ENCODE measurements at regions not wholly inside any gene's neighbourhood (a gene's known extent, or its start where the extent isn't known, plus 50 kb on each side); places are given as distances from the start of the nearest gene placed in this dataset.

- H3K9me3 ChIP-seq (ENCODE audit: low read depth, low read length, poor library complexity, severe bottlenecking) = no peaks in the 10 kb centered on the region
- no peaks in the 10 kb centered on the region for H3K4me1 ChIP-seq (ENCODE audit: insufficient read depth, low read length, poor library complexity, severe bottlenecking)
- no peaks in the 10 kb centered on the region for H3K36me3 ChIP-seq (ENCODE audit: insufficient read depth, low read length, poor library complexity, severe bottlenecking)
- no peak for DNase-seq (ENCODE audit: low spot score)
- H3K4me3 ChIP-seq (ENCODE audit: low read depth, low read length, poor library complexity, severe bottlenecking) = no peak overlapping the region
- intact Hi-C loops (cut with micrococcal nuclease; ENCODE audit: unreplicated experiment) = no loop called here
- H3K27me3 ChIP-seq (replicated peaks; ENCODE audit: insufficient read depth, low read depth, low read length, poor library complexity) = no peaks in the 10 kb centered on the region
- BruUV-seq (replicated peaks) = no TSS peak
- CTCF ChIA-PET = interaction anchor here (0.6 kb wide), 1 partner anchor 357 kb away, joined by 3 read pairs; no protein-coding TSS in a partner anchor
- POLR2A ChIA-PET (ENCODE audit: low non-redundant PET) = no interaction called here
- H3K27ac ChIP-seq (ENCODE audit: low read depth, low read length, poor library complexity, severe bottlenecking) = no peak overlapping the region
- TF ChIP-seq EZH2 (IDR thresholded peaks at IDR 0.05; ENCODE audit: borderline replicate concordance, low read depth, low read length, poor library complexity, severe bottlenecking) = no peak
- TF ChIP-seq, protein P1, sequence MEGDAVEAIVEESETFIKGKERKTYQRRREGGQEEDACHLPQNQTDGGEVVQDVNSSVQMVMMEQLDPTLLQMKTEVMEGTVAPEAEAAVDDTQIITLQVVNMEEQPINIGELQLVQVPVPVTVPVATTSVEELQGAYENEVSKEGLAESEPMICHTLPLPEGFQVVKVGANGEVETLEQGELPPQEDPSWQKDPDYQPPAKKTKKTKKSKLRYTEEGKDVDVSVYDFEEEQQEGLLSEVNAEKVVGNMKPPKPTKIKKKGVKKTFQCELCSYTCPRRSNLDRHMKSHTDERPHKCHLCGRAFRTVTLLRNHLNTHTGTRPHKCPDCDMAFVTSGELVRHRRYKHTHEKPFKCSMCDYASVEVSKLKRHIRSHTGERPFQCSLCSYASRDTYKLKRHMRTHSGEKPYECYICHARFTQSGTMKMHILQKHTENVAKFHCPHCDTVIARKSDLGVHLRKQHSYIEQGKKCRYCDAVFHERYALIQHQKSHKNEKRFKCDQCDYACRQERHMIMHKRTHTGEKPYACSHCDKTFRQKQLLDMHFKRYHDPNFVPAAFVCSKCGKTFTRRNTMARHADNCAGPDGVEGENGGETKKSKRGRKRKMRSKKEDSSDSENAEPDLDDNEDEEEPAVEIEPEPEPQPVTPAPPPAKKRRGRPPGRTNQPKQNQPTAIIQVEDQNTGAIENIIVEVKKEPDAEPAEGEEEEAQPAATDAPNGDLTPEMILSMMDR (conservative IDR thresholded peaks at IDR 0.05; ENCODE audit: low read depth, low read length) = no peak
Observed at GRCh38 chr2:71782323-71782722, 329.0 kb downstream of the DYSF start.

DNA sequence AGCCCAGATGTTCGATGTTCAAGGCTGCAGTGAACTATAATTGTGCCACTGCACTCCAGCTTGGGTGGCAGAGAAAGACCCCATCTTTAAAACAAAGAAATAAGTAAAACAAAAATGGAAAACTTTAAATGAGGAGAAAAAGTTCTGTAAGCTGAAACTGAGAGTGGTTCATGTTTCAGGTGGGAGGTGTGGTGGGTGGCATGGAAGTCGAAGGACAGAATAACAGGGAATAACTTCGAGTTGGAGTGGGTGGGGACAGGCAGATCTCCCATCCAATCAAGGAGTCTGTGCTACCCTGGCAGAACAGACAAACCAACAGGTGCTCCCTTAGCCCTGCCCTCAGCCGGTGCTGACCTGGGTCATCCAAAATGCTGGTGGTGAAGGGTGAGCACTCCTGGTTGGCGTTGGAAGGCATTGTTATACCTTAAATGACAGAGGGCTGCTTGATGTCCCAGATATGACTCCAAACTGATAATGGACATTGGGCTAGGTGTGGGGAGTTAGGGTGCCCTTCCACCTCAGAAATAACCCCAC, 328.4 kb downstream of the DYSF start:
- no peaks in the 10 kb centered on the region for H3K27me3 ChIP-seq (replicated peaks; ENCODE audit: insufficient read depth, low read depth, low read length, poor library complexity)
- BruUV-seq (replicated peaks) = no TSS peak
- POLR2A ChIA-PET (ENCODE audit: low non-redundant PET) = no interaction called here
- no peak overlapping the region for H3K27ac ChIP-seq (ENCODE audit: low read depth, low read length, poor library complexity, severe bottlenecking)
- no peaks in the 10 kb centered on the region for H3K4me1 ChIP-seq (ENCODE audit: insufficient read depth, low read length, poor library complexity, severe bottlenecking)
- DNase-seq (ENCODE audit: low spot score) = no peak
- no peaks in the 10 kb centered on the region for H3K9me3 ChIP-seq (ENCODE audit: low read depth, low read length, poor library complexity, severe bottlenecking)
- intact Hi-C loops (cut with micrococcal nuclease; ENCODE audit: unreplicated experiment) = no loop called here
- H3K4me3 ChIP-seq (ENCODE audit: low read depth, low read length, poor library complexity, severe bottlenecking) = no peak overlapping the region
- CTCF ChIA-PET = interaction anchor here (0.6 kb wide), 1 partner anchor 357 kb away, joined by 3 read pairs; no protein-coding TSS in a partner anchor
- no peaks in the 10 kb centered on the region for H3K36me3 ChIP-seq (ENCODE audit: insufficient read depth, low read length, poor library complexity, severe bottlenecking)
- no peak for TF ChIP-seq EZH2 (IDR thresholded peaks at IDR 0.05; ENCODE audit: borderline replicate concordance, low read depth, low read length, poor library complexity, severe bottlenecking)
- TF ChIP-seq, protein P1 (conservative IDR thresholded peaks at IDR 0.05; ENCODE audit: low read depth, low read length) = no peak

- no peak for DNase-seq (ENCODE audit: low spot score)
- no TSS peak for BruUV-seq (replicated peaks)
- H3K36me3 ChIP-seq (ENCODE audit: insufficient read depth, low read length, poor library complexity, severe bottlenecking) = no peaks in the 10 kb centered on the region
- no peak overlapping the region for H3K27ac ChIP-seq (ENCODE audit: low read depth, low read length, poor library complexity, severe bottlenecking)
- ChIA-PET CTCF (interaction anchor here (0.5 kb wide), 1 partner anchor 24 kb away, joined by 3 read pairs; no protein-coding TSS in a partner anchor), POLR2A (ENCODE audit: low non-redundant PET) (no interaction called here)
- intact Hi-C loops (cut with micrococcal nuclease; ENCODE audit: unreplicated experiment) = no loop called here
- no peaks in the 10 kb centered on the region for H3K27me3 ChIP-seq (replicated peaks; ENCODE audit: insufficient read depth, low read depth, low read length, poor library complexity)
- TF ChIP-seq EZH2 (IDR thresholded peaks at IDR 0.05; ENCODE audit: borderline replicate concordance, low read depth, low read length, poor library complexity, severe bottlenecking) = no peak
- TF ChIP-seq, protein P1 (conservative IDR thresholded peaks at IDR 0.05; ENCODE audit: low read depth, low read length) = no peak
- H3K4me3 ChIP-seq (ENCODE audit: low read depth, low read length, poor library complexity, severe bottlenecking) = no peak overlapping the region
- H3K4me1 ChIP-seq (ENCODE audit: insufficient read depth, low read length, poor library complexity, severe bottlenecking) = no peaks in the 10 kb centered on the region
- H3K9me3 ChIP-seq (ENCODE audit: low read depth, low read length, poor library complexity, severe bottlenecking) = no peaks in the 10 kb centered on the region
Observed at GRCh38 chr2:71780162-71780561, 326.8 kb downstream of the DYSF start.

Data from A673 (cell line).